Epidermal melanocyte (primary cell): ENCODE measurements at regions not wholly inside any gene's neighbourhood (a gene's known extent, or its start where the extent isn't known, plus 50 kb on each side); places are given as distances from the start of the nearest gene placed in this dataset.

Experiments
- DNase-seq: peaks from one replicate; pipeline ENCODE4 v3.0.0; 2011; ENCODE audit warnings: low spot score; ENCODE audit not compliant: insufficient read length

DNA sequence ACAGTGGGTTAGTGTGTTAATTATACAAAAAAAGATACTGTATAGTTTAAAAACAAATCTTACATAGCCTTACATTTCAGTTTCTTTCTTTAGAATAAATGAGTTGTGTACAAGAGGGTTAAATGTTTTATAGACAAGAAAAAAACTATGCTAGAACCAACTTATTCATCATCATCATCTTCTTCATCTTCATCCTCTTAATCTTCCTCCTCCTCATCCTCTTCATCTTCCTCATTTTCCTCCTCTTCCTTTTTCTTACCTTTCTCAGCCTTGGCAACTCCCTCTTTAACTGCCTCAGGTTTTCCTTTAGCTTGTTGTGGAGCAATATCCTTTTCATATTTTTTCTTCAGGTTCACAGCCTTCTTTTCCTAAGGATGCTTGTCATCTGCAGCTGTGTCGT is 53.7 kb downstream of the RPS12 start:
- DNase-seq = no peak

DNA sequence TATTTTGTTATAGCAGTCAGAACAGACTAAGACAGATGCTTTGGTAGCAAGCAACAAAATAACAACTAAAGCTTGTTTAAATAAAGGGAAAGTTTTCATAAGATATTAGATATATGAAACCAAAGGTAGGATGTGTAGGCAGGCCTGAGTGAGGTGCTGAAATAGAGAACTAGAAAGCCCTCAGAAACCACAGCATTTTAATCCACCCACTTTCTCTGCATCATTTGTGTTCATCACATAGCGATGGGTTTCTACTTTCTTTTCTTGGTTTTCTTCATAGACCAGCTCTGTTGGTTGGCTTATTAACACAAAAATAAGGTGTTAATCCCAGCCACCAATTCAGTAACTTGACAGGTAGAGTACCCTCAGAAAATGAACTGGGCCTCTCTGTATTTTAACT is 58.6 kb downstream of the RPS12 start:
- no peak for DNase-seq

DNA sequence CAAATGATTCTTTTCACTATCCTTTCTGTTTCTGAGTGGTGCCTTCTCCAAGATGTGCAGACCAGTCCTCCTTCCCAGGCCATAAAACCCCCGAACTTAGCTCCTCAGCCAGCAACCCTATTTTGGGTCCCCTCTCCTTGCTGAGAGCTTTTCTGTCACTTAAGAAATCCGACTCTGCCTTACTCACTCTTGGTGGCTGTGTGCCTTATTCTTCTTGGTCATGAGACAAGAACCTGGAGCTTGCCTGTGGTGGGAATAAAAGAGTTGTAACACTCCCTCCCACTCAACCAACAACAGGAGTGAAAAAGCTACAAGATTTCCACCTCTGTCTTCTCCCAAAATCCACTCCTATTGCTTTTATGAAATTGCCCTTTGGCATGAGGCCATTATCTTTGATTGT is 62.6 kb downstream of the RPS12 start:
- no peak for DNase-seq

DNA sequence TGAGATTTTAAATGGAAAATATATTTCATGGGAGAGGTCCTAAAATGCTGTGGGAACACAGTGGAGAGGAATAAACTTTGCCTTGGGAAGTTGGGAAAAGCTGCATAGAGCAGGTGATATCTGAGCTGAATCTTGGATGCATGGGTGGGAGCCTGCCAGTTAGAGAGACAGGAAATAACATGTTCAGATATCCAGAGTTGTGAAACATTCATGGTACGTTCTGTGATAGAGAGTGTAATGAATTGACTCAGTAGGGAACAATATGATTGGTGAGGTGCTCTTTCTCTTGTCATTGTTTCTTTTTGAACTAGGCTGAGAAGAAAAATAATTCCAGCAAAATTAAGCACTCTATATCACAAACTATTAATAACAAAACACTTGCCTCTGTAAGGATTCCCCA is 72.8 kb downstream of the RPS12 start:
- DNase-seq = no peak

DNA sequence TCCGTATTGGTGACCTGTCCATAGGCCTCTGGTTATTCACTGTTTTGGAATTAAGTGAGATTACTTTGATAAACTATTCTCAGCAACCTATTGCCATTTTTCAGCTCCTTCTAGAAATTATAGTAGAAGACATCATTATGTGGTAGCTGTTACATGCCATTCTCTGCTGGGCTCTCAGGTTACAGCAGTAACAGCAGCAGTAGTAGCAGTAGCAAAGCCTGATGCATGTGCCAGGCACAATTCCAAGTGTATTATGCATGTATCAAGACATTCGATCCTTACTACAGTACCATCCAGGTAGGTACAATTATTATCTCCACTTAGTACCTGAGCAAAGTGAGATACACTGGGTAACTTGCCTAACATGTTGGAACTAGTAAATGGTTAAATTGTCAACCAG is 74.3 kb downstream of the RPS12 start:
- no peak for DNase-seq

DNA sequence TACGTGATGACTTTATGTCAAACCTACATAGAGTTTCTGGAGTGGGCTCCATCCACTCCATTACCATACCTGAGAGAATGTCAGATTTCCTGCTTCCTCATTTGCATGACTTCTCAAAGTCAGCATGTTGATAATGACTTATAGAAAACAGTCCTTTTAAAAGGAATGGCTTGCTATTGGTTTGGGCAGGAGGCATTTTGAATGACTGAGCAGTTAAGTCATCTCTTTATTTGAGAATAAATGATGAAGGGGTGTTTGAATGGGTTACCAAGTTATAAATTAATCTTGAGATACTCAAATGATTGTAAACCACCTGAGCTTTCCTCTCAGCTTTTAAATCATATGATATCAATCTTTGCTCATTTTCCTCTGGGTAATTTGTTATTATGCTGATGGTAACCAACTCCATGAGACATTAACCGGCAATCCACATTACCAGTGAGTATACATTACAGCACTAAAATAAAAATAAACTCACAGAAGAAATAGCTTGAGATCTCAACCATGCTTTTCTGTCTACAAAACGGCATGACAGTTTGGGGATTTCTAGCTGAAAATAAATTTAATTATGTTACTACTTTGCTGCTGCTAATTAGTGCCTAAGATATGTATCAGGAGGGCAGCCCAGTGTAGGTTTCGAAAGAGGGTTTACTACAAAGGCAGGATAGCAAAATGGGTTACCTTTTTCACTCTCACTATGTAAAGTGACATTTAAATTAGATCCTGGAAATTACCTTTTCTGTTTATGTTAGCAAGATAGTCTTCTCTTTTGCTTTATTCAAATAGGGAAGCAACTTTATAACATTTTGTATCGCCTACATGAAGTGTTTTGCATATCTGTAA is 78.8 kb downstream of the RPS12 start:
- DNase-seq = no peak

DNA sequence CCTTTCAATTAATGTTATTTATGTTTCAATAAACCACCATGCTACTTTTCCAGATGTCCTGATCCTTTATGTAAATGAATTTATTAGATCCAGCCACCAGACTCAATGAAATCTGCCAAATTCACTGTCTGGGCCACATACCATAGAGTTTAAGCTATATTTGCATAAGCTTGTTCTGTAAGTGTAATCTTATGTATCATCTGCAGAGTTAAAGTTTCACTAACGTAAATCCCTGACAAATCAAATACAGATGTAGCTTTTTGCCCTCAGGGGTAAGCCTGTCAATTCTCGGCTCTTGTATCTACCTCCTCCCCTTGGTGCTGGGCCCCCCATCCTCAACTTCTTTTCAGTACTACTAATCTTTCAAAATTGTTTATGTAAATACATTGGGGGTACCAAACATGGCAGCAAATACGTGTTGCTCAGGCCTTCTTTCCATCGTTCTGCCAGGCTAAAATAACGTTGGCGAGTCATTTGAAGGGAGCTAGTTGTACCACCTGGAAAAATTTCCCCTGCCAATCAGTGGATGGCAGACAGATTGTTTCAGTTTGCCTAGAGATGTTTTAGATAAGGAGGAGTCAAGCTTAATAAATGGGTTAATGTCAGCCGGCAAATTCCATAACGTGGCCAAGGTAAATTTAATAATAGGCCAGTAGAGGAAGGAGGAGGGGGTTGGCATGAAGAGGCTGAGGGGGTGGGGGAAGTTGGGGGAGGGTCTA is 79.6 kb downstream of the RPS12 start:
- no peak for DNase-seq

DNA sequence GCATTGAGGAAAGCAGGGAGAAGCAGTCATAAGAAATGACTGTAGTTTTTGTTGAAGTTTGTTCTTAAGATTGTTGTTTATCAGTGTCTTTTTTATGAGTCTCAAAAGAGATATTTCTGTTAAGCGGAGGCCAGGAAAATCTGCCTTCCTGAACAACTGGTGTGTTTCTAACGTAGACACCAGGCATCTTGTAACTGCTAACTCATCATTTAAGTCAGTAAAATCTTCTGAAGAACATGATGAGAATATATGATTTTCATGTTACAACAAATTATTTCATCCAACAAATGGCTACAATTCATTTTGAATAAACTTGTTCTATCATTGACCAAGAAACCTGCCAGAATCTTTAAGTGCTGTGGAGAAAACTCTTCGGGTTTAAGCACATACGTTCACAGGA is 84.0 kb downstream of the RPS12 start:
- no peak for DNase-seq

DNA sequence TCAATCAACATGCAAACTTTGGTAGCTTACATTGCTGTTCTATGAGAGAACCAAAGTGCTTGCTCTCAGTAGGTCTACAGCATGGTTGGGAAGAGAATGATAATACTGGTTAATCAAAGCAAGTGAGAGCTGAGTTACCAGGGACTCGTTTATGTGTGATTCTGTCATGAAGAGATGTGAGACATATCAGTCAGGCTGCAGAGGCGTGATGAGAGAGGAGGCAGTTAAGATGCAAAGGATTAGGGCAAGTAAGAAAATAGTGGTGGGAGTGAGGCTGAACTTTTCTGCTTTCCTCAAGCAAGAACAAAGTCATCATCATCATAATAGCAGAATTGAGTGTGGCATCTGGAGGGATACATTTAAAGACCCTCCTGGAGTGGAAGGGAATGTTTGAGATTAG is 86.5 kb downstream of the RPS12 start:
- DNase-seq = no peak

DNA sequence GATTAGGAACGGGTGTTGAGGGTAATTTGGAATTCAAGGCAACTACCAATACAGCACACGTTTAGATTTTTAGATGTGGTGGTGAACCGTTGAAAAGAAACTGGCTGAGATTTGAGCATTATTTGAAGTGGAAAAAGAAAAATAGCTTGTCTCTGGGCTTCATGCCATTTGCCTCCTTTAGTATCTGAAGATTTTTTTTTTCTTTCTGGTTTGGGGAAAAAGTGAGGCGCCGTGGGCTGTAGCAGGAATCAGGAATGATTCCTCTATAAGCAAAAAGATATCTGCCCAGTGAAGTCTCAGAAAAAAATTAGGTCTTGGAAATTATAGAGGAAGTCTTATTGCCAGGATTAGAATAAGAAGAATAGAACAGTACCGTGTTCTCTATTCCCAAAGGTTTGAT is 88.5 kb downstream of the RPS12 start:
- no peak for DNase-seq

DNA sequence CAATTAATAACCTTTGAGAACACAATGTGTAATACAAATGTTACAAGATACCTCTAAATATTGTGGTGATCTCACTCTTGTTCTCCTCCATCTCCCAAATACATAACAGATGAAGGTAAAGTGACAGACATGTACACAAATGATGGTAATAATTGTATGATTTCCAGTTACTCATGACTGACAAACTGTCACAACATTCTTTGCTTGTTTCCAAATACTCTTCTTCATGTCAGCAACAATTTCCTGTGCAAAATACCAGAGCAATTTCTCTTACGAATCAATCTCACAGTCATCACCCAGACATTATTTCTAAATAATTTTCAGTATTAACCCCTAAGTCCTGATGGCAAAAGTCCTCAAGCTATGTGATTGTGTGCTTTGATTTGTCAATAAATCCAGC is 92.9 kb downstream of the RPS12 start:
- no peak for DNase-seq

DNA sequence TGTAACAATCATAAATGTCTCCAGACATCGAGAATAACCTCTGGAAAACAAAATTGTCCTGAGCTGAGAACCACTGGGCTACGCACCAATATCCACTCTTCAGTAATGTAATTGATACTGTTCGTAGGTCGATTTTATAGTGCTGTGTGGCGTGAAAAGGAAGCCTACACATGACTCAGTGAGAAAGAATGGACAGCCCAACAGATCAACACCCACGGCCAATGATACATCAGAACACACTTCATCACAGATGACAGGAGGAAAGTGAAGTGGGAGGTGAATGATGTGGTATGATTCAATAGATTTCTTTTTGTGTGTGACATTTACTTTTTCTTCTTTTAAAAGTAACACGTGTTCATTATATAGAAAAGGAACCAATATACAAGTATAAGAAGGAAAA is 93.5 kb downstream of the RPS12 start:
- DNase-seq = no peak

DNA sequence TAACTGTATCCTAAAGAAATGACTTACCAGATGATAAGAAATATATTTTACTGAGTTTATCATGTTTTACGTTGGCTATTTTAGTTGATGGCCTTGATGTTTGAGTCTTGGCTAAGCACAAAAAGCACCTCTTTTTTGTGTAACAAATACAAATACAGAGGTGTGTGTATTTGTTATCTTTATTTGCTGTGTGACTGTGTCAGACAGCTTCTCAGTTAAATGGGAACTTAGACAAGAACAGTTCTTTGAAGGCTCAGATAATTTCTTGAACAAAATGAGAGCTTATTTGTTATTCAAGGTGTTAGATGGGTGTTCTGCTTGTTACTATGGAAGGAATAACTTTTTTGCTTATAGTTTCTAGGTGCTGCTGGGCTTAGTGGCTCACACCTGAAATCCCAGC is 95.4 kb downstream of the RPS12 start:
- no peak for DNase-seq

DNA sequence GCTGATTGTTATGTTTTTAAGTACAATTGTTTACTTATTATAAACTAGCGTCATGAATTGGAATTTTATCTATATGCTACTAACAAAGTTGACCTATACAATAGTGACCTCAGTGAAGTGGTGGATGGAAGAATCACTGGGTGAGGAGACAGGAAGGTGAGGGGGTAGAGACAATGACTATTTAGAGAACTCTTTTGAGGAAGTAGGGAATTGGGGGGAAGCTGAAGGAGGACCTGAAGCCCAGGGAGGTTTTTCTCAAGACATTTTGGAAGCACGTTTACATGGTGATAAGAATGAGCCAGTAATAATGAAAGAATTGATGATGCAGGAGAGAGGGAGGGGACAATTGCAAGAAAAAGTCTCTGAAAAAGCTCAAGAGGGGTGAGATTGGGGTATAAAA is 96.4 kb downstream of the RPS12 start:
- no peak for DNase-seq

DNA sequence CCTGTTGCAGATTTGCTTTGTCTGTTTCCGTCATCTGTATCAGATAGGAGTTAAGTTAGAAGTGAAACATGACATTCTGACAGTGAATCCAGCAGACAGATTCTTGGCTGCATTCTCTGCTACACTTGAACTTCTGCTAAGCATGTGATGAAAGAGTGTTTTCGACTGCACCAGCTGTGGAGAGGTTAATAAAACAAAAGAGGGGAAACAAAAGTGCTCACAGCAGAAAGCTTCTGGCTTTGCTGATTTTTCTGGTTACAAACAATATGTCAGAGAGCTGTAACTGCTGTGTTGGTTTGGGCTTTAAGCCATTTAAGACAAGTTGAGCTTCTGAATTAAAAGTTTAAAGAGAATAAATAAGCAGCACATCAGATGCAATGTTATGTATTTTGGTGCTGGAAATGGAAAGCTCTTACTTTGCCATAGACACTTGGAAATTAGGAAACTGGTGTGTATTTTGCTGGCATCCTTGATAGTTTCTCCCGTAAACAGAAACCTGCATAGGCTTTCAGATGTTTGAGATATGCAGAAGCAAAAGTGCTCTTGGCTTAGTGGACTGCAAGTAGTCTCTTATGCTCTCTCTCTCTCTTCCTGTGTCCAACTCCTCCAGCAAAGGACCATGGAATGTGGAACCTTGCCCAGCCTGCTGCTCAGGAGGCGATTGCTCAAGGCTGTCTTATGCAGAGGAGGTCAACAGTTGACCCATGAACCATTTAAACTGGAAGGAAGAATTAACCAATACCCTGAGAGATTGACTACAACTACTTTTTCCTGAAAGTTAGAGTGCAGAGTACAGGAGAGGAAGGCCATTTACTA is 104.9 kb downstream of the RPS12 start:
- no peak for DNase-seq

DNA sequence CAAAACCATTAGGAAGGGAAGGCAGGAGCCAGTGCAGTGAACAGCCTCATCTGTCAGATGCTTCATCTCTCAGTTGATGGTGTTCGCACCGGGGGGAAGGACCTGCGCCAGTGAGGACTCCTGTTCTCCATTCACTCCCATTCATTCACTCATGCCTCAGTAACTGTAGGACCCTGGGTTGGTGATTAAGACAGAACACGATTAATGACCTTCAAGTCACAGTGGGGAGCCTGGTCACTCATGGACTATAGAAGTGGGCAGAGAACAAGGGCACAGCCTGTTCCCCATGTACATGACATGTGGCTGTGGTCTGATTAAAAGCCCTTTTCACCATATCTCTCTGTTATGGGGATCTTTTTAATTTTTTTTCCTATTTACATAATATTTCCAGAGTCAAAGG is 113.3 kb downstream of the RPS12 start:
- DNase-seq = no peak

DNA sequence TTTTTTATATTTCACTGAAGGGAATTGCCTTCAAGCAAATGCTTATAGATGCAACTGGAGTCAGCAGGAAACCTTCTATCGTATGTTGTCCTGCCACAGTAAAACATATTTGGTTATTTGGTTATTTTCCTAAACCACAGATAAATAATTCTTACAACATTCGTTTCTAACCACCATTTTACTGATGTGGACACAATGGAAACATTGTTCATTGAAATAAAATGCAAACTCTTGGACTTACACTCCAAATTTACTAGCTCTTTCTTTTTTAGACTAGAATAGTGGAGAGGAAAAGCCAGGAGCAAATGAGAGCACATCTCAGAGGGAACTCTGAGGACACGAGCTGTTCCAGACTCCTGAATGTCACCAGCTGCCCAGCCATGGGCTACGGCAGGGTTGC is 114.8 kb downstream of the RPS12 start:
- no peak for DNase-seq

DNA sequence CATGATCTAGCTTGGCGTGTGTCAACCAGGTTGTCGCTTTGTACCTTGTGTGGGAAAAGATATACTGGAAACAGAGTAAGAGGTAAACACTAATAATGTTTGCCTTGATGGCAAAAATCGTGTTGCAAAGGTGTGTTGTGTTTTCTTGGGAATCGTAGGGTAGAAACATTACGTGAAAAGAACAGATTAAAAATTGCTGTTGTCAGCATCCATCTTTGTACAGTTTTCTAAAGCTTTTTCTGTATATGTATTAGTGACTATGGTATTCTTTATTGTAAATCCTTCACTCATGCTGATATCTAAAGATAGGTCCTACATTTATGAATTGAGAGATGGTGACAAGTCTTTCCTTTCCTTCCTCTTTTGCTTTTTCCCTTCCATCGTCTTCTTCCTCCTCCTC is 116.9 kb downstream of the RPS12 start:
- DNase-seq = no peak

DNA sequence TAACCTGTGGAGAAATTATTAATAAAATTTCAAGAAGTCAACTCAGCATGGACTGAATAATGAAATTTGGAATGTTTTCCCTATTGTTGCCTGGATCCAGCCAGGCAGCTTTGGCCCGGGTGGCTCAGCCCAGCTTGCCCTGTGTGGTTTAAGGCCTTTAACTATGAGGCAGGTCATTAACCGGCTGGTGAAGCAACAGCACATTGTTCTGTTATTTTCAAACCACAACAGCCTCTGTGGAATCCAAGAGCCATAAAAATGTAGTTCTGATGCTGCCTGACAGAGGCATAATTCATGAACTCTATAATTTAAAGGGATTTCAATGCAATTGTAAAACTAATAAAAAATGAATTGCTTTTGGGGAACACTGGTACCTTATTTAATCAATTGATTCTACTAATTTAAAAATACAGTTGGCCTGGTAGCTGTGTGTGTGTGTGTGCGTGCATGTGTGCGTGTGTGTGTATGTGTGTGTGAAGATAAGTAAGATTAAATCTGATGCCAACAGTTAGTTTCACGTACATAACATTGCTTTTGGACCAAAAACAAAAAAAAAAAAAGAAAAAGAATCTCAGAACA is 117.7 kb downstream of the RPS12 start:
- no peak for DNase-seq

DNA sequence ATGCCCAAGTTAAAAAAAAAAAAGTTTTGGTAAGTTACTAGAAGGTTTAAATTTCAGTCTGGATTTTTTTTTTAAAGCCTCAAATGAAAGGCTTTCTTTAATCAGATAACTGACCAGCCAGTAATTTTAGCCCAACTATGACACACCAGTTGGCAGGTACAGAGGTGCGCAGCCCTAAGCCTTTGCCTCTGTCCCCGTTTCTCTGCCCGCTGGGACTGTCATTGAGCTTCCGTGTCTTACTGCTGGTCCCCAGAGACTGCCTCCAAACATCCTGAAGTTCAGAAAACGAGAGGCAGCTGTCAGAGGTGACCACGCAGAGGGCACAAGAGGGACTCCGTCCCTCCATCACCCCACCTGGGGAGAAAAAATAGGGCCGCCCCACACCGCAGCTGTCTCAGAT is 118.2 kb downstream of the RPS12 start:
- DNase-seq = no peak

DNA sequence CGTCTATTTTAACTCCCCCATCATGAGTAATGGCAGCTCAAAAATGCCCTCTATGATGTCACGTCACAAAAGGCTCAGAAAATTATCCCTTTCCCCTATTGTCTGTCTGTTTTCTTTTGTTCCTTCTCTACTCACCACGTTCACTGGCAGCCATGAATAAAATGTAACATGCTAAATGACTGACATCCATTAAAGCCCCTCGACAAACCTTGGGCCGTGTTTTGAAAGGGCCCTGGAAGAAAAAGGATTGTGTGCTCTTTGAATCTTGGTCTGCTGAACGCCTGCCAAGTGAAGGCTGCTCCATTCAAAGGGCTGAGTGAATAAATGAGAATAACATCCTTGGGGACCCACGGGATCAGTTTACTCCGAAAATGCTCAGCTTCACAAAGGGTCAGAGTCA is 118.7 kb downstream of the RPS12 start:
- DNase-seq = no peak

DNA sequence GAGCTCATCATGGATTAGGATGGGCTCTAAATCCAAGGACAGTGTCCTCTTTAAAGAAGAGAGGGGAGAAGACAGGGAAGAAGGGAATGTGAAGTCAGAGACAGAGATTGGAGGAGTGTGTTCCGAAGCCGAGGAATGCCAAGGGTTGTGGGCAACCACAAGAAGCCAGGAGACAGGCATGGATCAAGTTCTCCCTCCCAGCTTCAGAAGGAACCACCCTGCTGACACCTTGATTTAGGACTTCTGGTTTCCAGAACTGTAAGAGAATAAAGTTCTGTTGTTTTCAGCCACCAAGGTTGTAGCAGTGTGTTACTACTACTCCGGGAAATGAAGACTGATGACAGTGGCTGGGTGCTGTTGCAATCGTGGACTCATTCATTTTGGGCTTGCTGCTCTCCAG is 120.1 kb downstream of the RPS12 start:
- no peak for DNase-seq
